ENCODE measurements at regions not wholly inside any gene's neighbourhood (a gene's known extent, or its start where the extent isn't known, plus 50 kb on each side); places are given as distances from the start of the nearest gene placed in this dataset.

DNA sequence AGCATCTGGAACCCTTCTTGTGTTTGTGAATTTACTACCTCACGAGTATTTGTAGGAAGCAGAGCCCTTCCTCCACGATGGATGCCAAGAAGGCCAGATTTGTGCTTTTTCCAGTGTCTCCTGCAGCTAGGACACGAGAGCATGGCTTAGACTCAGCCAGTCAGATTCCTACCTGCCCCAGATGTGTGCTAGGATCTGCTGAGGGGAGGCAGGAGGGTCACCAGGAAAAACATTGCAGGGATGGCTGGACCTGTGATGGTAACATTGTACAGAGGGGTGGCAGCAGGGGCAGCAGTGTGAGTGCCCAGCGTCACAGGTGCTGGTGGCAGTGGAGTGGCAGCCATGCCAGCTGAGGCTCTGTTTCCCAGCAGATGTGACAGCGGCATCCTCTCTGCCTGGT is 285.3 kb downstream of the FAM43A start:
- no peaks in the 10 kb centered on the region for H3K9me3 ChIP-seq
- no peak for ATAC-seq
- H3K27ac ChIP-seq = no peak overlapping the region
- H3K36me3 ChIP-seq = no peaks in the 10 kb centered on the region
- TF ChIP-seq, protein P1, sequence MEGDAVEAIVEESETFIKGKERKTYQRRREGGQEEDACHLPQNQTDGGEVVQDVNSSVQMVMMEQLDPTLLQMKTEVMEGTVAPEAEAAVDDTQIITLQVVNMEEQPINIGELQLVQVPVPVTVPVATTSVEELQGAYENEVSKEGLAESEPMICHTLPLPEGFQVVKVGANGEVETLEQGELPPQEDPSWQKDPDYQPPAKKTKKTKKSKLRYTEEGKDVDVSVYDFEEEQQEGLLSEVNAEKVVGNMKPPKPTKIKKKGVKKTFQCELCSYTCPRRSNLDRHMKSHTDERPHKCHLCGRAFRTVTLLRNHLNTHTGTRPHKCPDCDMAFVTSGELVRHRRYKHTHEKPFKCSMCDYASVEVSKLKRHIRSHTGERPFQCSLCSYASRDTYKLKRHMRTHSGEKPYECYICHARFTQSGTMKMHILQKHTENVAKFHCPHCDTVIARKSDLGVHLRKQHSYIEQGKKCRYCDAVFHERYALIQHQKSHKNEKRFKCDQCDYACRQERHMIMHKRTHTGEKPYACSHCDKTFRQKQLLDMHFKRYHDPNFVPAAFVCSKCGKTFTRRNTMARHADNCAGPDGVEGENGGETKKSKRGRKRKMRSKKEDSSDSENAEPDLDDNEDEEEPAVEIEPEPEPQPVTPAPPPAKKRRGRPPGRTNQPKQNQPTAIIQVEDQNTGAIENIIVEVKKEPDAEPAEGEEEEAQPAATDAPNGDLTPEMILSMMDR (IDR thresholded peaks at IDR 0.05 in 4 of 5, conservative IDR thresholded peaks at IDR 0.05 in 1 of 5) = no peak
- no peak for TF ChIP-seq POLR2A (IDR thresholded peaks at IDR 0.05)
- H3K4me1 ChIP-seq = peaks cover 0 to 7% of the 10 kb centered on the region in 2 donors
- intact Hi-C loops (cut with DNase I; ENCODE audit: low total_unique reads) (no loop called here), in situ Hi-C loops (cut with MboI; ENCODE audit: low sequenced_read_pairs in 4 of 4) (no loop called here)
- no peak for DNase-seq
- no peaks in the 10 kb centered on the region for H3K27me3 ChIP-seq
- H3K4me3 ChIP-seq = no peak overlapping the region

DNA sequence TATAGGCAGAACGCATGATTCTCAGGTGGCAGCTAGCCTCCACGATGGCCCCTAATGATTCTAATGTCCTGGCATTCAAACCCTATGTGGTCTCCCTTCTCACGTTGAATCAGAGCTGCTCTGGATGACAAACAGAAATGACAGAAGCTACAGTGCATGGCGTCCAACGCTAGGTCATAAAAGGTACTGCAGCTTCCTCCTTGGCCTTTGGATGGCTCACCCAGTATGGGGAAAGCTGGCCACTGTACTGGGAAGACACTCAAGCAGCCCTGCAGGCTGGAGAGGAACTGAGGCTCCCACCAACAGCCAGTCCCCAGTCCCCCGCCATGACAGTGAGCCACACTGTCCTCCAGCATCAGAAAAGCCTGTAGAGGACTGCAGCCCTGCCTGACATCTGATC is 286.3 kb downstream of the FAM43A start:
- intact Hi-C loops (cut with DNase I; ENCODE audit: low total_unique reads) = no loop called here
- DNase-seq (no peak), ATAC-seq (no peak)
- Histone ChIP-seq H3K36me3 (no peaks in the 10 kb centered on the region), H3K9me3 (no peaks in the 10 kb centered on the region), H3K4me1 (peaks cover 0 to 9% of the 10 kb centered on the region in 2 donors), H3K27ac (no peak overlapping the region), H3K27me3 (no peaks in the 10 kb centered on the region), H3K4me3 (no peak overlapping the region)
- TF ChIP-seq, protein P1 (IDR thresholded peaks at IDR 0.05 in 4 of 5, conservative IDR thresholded peaks at IDR 0.05 in 1 of 5) = no peak
- no peak for TF ChIP-seq POLR2A (IDR thresholded peaks at IDR 0.05)
- in situ Hi-C loops (cut with MboI; ENCODE audit: low sequenced_read_pairs in 4 of 4) = no loop called here

DNA sequence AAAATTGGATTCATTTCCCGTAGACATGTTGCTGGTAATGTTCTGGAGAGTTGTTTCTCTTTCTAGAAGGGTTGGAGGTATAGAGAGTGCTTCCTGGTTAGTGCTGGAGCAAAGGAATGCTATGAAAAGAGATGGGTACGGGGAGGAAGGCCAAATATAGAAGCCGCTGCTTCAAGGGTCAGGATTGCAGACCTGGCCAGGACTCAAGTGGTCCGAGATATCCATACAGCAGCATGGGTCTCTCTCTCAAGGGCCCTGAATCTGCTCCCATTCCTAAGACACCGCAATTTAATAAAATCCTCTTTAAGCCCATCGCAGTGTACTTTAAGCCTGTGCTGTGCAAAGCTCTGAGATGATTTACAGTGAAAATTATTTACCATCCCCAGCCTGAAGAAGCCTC is 287.0 kb downstream of the FAM43A start:
- ATAC-seq = no peak
- H3K36me3 ChIP-seq = no peaks in the 10 kb centered on the region
- intact Hi-C loops (cut with DNase I; ENCODE audit: low total_unique reads) = no loop called here
- DNase-seq = no peak
- H3K27ac ChIP-seq = no peak overlapping the region
- TF ChIP-seq, protein P1 (IDR thresholded peaks at IDR 0.05 in 4 of 5, conservative IDR thresholded peaks at IDR 0.05 in 1 of 5) = no peak
- TF ChIP-seq POLR2A (IDR thresholded peaks at IDR 0.05) = no peak
- no peaks in the 10 kb centered on the region for H3K27me3 ChIP-seq
- H3K9me3 ChIP-seq = no peaks in the 10 kb centered on the region
- H3K4me3 ChIP-seq = no peak overlapping the region
- H3K4me1 ChIP-seq = peaks cover 0 to 5% of the 10 kb centered on the region in 2 donors
- in situ Hi-C loops (cut with MboI; ENCODE audit: low sequenced_read_pairs in 4 of 4) = no loop called here

DNA sequence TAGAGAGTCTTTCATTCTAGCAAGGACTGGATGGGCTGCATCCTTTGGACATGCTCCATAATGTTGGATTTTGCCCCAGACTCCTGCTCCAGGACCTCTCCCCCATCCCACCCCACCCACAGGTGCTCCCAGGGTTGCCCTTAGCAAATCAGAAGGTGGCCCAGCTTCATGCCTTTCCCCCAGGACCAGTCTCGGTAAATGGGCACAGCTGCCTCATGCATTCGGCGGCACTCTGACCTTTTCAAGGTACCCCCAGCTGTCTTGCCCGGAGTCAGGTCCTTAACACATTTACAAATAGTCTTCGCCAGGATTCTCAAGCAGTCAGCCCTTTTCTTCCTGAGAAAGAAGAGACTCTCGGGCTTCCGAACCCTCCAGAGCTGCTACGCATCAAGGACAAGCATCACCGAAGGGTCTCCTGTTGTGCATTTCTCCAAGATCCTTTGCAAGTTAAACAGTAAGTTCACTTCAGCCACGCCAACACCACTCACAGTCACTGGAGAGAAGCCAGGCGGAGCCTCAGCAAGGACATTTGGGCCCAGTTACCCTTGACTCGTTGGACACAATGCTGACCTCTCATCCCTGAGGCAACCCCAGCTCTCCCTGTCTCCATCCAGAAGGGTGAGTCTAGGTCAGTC is 287.8 kb downstream of the FAM43A start:
- no peak for ATAC-seq
- Histone ChIP-seq H3K27ac (no peak overlapping the region), H3K4me1 (peaks cover 0 to 5% of the 10 kb centered on the region in 2 donors), H3K27me3 (no peaks in the 10 kb centered on the region), H3K36me3 (no peaks in the 10 kb centered on the region), H3K4me3 (no peak overlapping the region), H3K9me3 (no peaks in the 10 kb centered on the region)
- intact Hi-C loops (cut with DNase I; ENCODE audit: low total_unique reads) = no loop called here
- TF ChIP-seq, protein P1 (IDR thresholded peaks at IDR 0.05 in 4 of 5, conservative IDR thresholded peaks at IDR 0.05 in 1 of 5) = no peak
- no peak for TF ChIP-seq POLR2A (IDR thresholded peaks at IDR 0.05)
- in situ Hi-C loops (cut with MboI; ENCODE audit: low sequenced_read_pairs in 4 of 4) = no loop called here
- DNase-seq = no peak

Data from gastrocnemius medialis (tissue), 4 donors.